ENCODE measurements at regions not wholly inside any gene's neighbourhood (a gene's known extent, or its start where the extent isn't known, plus 50 kb on each side); places are given as distances from the start of the nearest gene placed in this dataset.
"Not testable (repeated sequence)": the region's sequence is repeated elsewhere in the genome, so short reads cannot be mapped to it uniquely, and the experiment has no call there.

DNA sequence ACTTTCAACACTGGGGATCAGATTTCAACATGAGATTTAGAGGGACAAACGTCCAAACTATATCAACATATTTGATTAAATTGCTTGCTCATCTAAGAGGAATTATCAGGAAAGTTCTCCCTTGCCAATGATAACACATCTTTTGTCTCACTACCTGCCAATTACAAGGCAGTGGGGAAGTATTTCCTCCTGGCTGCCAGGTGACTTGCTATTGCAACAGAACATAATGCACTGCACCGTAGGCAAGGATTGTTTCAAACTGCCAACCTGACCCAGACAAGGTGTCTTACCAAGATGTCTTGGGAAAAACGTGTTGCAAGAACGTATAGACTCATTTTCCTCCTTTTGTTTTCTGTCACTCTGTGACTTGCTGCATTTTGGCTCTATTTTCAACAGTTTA is 711.6 kb downstream of the METTL15 start:
- Histone ChIP-seq H3K9me3 (no peaks in the 10 kb centered on the region), H3K27ac (no peak overlapping the region)
- TF ChIP-seq Cebpa-rat (IDR thresholded peaks at IDR 0.05): no peak

DNA sequence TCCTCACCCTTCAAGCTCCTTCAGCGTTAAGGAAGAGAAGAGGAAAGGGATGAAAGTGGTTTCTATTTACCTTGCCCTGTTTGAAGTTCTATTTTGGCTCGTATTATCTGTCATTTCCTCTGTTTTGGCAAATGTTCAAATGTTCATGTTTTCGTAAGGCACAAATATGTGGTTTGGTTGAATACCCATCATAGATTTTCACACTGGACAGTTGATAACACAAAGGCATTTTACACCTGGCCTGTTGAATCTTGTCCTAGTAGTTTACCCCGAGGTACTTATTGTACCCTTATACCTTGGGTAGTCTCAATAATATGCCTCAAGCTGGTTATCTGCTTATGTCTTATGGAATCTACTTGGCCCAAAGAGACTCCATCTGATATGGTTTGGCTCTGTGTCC is 706.9 kb downstream of the METTL15 start:
- H3K36me3 ChIP-seq: no peaks in the 10 kb centered on the region
- H3K9ac ChIP-seq: no peak overlapping the region
- no peak overlapping the region for H3K4me3 ChIP-seq

More for the DNA sequence above, 711.6 kb downstream of the METTL15 start:
- no peak overlapping the region for H3K9ac ChIP-seq
- no peaks in the 10 kb centered on the region for H4K20me1 ChIP-seq
- no peak overlapping the region for H3K4me3 ChIP-seq
- no peaks in the 10 kb centered on the region for H3K27me3 ChIP-seq
- H3K4me1 ChIP-seq: no peaks in the 10 kb centered on the region
- H3K4me2 ChIP-seq: no peak overlapping the region
- H3K36me3 ChIP-seq: no peaks in the 10 kb centered on the region

DNA sequence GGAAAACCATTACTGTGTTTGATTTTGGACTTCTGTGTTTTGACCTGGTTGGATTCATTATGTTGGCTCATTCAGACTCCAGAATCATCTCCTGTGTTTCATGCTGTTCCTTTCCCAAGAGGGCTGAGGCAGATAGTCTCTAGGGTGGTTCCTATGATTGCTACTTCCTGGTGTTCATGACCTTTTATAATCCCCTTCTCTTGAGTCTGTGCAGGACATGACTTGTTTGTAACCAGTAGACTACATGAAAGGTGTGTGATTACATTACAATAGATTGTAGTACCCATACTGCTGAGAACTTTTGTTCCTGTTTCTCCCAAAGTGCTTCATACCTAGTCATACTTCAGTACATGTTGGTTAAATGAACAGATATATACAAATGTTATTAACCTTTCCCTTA is 700.6 kb downstream of the METTL15 start:
- no peak for TF ChIP-seq Cebpa-rat (IDR thresholded peaks at IDR 0.05)
- Histone ChIP-seq H4K20me1 (no peaks in the 10 kb centered on the region), H3K27me3 (no peaks in the 10 kb centered on the region), H3K4me1 (no peaks in the 10 kb centered on the region), H3K4me2 (no peak overlapping the region), H3K36me3 (no peaks in the 10 kb centered on the region), H3K9me3 (no peaks in the 10 kb centered on the region), H3K27ac (no peak overlapping the region), H3K4me3 (no peak overlapping the region), H3K9ac (no peak overlapping the region)

More for the DNA sequence above, 706.9 kb downstream of the METTL15 start:
- no peaks in the 10 kb centered on the region for H4K20me1 ChIP-seq
- H3K27ac ChIP-seq: no peak overlapping the region
- H3K27me3 ChIP-seq: no peaks in the 10 kb centered on the region
- no peaks in the 10 kb centered on the region for H3K9me3 ChIP-seq
- H3K4me1 ChIP-seq: no peaks in the 10 kb centered on the region
- TF ChIP-seq Cebpa-rat (IDR thresholded peaks at IDR 0.05): no peak
- no peak overlapping the region for H3K4me2 ChIP-seq

DNA sequence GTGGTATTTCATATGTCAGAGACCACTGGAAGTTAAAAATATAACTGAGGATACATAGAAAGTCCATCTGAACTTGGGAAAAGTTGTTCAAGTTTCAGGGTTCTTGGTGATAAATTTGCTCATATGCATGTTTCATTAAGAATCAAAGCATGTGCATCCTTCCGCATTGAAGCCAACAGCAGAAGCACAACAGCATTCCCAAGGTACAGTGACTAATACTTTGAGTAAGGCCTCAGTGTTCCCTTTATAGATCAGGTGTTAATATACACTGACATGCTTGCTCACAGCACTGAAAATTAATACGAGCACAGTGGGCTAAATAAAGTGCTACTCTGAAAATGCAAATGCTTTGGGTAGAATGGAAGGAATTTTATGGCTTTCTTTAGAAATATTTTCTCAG is 691.1 kb downstream of the METTL15 start:
- Histone ChIP-seq H3K27me3 (no peaks in the 10 kb centered on the region), H3K4me1 (no peaks in the 10 kb centered on the region), H3K9ac (no peak overlapping the region), H3K4me2 (no peak overlapping the region), H3K9me3 (no peaks in the 10 kb centered on the region), H3K27ac (no peak overlapping the region), H3K4me3 (no peak overlapping the region), H3K36me3 (no peaks in the 10 kb centered on the region), H4K20me1 (no peaks in the 10 kb centered on the region)
- TF ChIP-seq Cebpa-rat (IDR thresholded peaks at IDR 0.05): no peak

DNA sequence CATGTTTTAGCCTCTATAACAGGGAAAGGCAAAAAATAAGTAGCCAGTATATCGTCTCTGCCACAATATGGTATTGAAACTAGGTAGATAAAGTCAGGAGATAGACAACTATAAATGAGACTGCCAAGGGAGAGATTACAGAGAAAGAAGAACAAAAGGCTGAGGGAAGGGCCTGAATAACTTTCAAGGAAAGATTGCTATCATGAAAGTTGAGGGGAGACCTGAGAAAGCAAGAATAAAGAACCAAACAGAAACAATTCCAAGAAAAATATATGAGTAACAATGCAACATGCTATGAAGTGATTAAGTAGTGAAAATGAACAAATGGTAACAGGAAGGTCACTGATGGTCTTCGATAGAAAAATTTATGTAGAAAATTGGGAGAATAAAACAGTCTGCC is 690.1 kb downstream of the METTL15 start:
- no peak for TF ChIP-seq Cebpa-rat (IDR thresholded peaks at IDR 0.05)
- Histone ChIP-seq H3K27me3 (no peaks in the 10 kb centered on the region), H3K4me3 (no peak overlapping the region), H4K20me1 (no peaks in the 10 kb centered on the region), H3K4me2 (no peak overlapping the region), H3K9me3 (no peaks in the 10 kb centered on the region), H3K9ac (no peak overlapping the region), H3K4me1 (no peaks in the 10 kb centered on the region), H3K27ac (no peak overlapping the region), H3K36me3 (no peaks in the 10 kb centered on the region)

DNA sequence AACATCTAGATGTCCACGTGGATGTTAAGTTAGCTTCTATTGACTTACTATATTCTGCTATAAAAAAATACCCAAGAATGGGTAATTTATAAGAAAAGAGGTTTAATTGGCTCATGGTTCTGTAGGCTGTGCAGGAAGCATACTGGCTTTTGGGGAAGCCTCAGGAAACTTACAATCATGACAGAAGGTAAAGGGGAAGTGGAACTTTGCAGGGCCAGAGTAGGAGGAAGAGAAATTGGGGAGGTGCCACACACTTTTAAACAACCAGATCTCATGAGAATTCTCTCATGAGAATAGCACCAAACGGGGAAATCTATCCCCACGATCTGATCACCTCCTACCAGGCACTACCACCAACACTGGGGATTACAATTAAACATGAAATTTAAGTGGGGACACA is 689.3 kb downstream of the METTL15 start:
- H3K4me3 ChIP-seq: no peak overlapping the region
- H3K27ac ChIP-seq: no peak overlapping the region
- H3K4me2 ChIP-seq: no peak overlapping the region
- H3K9ac ChIP-seq: no peak overlapping the region
- H4K20me1 ChIP-seq: no peaks in the 10 kb centered on the region
- H3K4me1 ChIP-seq: no peaks in the 10 kb centered on the region
- no peaks in the 10 kb centered on the region for H3K36me3 ChIP-seq
- no peaks in the 10 kb centered on the region for H3K9me3 ChIP-seq
- H3K27me3 ChIP-seq: no peaks in the 10 kb centered on the region
- no peak for TF ChIP-seq Cebpa-rat (IDR thresholded peaks at IDR 0.05)

DNA sequence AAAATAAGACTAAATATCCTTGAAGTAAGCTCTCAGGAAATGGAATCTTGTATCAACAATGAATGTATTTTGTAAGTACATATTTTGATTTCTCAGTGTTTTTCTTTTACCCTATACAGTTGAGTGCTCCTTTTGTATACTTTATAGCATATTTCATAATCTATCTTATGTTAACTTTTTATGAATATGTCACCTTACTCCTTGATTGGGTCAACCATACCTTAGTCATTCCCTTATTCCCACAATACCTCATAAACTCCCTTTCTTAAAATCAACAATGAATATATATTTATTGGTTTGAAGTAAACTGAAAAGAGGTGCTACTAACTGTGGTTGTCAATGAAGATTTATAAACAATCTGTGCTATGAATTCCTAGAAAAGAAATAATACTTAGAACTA is 686.2 kb downstream of the METTL15 start:
- TF ChIP-seq Cebpa-rat (IDR thresholded peaks at IDR 0.05): no peak
- no peaks in the 10 kb centered on the region for H3K27me3 ChIP-seq
- H3K9ac ChIP-seq: no peak overlapping the region
- H3K36me3 ChIP-seq: no peaks in the 10 kb centered on the region
- H4K20me1 ChIP-seq: no peaks in the 10 kb centered on the region
- H3K4me2 ChIP-seq: no peak overlapping the region
- no peak overlapping the region for H3K27ac ChIP-seq
- no peaks in the 10 kb centered on the region for H3K9me3 ChIP-seq
- H3K4me1 ChIP-seq: no peaks in the 10 kb centered on the region
- H3K4me3 ChIP-seq: no peak overlapping the region

DNA sequence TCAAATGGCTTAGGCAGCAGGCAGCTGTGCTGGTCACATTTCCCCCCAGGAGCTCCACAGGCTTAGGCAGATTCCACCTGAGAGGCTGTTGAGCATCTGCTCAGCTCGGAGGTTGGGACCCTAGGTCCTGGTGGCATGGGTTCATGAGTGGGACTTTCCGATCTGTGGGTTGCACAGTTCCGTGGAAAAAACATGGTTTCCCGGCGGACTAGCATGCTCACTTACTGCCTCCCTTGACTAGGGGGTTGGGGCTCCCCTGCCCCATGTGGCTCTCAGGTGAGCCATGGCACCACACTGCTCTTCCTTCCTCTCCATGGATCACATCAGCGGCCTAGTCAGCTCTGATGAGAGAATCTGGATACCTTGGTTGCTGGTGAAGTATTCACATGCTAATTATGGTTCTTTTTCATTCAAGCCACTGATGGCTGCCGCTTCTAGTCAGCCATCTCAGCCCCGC is 685.1 kb downstream of the METTL15 start:
- TF ChIP-seq Cebpa-rat (IDR thresholded peaks at IDR 0.05): no peak

DNA sequence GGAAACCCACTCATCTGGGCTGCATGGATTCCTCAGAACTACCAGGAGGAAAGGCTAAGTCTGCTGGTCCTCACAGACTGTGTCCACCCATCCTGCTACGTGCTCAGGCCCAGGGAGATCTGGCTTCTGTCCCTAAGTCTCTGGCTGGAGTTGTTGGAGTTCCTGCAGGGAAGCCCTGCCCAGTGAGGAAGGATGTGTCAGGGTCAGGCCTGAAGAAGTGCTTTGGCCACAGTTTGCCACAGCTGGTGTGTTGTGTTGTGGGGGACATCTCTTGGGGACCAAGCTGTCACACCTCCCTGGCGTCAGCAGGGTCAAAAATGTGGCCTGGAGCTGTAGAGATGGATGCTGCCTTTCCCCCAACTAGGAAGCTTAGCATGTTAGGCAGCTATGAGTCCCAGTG is 684.7 kb downstream of the METTL15 start:
- Histone ChIP-seq H3K4me2 (no peak overlapping the region), H4K20me1 (no peaks in the 10 kb centered on the region), H3K36me3 (no peaks in the 10 kb centered on the region), H3K4me3 (no peak overlapping the region), H3K27ac (no peak overlapping the region), H3K9ac (no peak overlapping the region), H3K27me3 (no peaks in the 10 kb centered on the region), H3K4me1 (no peaks in the 10 kb centered on the region), H3K9me3 (no peaks in the 10 kb centered on the region)
- no peak for TF ChIP-seq Cebpa-rat (IDR thresholded peaks at IDR 0.05)

More for the DNA sequence above, 685.1 kb downstream of the METTL15 start:
- no peaks in the 10 kb centered on the region for H4K20me1 ChIP-seq
- no peak overlapping the region for H3K4me2 ChIP-seq
- H3K9me3 ChIP-seq: no peaks in the 10 kb centered on the region
- no peaks in the 10 kb centered on the region for H3K27me3 ChIP-seq
- H3K9ac ChIP-seq: no peak overlapping the region
- H3K4me3 ChIP-seq: no peak overlapping the region
- H3K36me3 ChIP-seq: no peaks in the 10 kb centered on the region
- H3K27ac ChIP-seq: no peak overlapping the region
- H3K4me1 ChIP-seq: no peaks in the 10 kb centered on the region

DNA sequence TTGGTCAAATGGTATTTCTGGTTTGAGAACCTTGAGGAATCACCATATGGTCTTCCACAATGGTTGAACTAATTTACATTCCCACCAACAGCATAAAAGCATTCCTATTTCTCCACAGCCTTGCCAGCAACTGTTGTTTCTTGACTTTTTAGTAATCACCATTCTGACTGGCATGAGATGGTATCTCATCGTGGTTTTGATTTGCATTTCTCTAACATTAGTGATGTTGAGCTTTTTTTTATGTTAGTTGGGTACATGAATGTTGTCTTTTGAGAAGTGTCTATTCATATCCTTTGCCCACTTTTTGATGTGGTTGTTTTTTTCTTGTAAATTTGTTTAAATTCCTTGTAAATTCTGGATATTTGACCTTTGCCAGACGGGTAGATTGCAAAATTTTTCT is 679.7 kb downstream of the METTL15 start:
- not testable (repeated sequence) for H3K4me1 ChIP-seq, H4K20me1 ChIP-seq, H3K9ac ChIP-seq, H3K4me3 ChIP-seq, H3K27ac ChIP-seq, H3K36me3 ChIP-seq, H3K9me3 ChIP-seq, H3K4me2 ChIP-seq, H3K27me3 ChIP-seq

DNA sequence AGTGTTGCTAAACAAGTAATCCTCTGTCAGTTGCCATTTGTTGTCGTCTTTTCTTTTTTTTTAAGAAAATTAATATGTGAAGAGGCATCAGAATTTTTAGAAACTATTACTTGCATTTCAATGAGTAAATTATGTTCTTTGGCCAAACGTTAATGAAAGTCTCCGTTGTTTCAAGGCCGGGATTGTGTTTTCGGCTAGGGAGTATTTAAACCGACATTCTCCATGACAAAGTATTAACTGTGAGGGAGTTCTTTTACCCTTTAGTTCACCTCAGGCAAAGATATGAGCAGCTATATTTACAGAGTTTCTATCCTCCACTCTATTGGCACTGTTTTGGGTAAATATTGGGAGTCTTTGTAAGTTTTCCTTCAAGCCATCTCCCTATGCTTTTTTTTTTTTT is 668.9 kb downstream of the METTL15 start:
- no peak overlapping the region for H3K4me2 ChIP-seq
- TF ChIP-seq Cebpa-rat (IDR thresholded peaks at IDR 0.05): no peak
- no peak overlapping the region for H3K9ac ChIP-seq
- H3K36me3 ChIP-seq: no peaks in the 10 kb centered on the region
- no peak overlapping the region for H3K27ac ChIP-seq
- H3K27me3 ChIP-seq: no peaks in the 10 kb centered on the region
- no peaks in the 10 kb centered on the region for H3K4me1 ChIP-seq
- peaks cover 10% of the 10 kb centered on the region; the same call in 1 of the 2 replicates for H3K9me3 ChIP-seq
- H4K20me1 ChIP-seq: no peaks in the 10 kb centered on the region
- no peak overlapping the region for H3K4me3 ChIP-seq
